HepG2 (cell line): ENCODE measurements at regions not wholly inside any gene's neighbourhood (a gene's known extent, or its start where the extent isn't known, plus 50 kb on each side); places are given as distances from the start of the nearest gene placed in this dataset.

Experiments used
- ATAC-seq: fragments of 200-7000 bp; cut with Tn5 transposase; 3 replicates; pipeline ENCODE4 v1.9.1; 2020; ENCODE audit warnings: mild to moderate bottlenecking, moderate library complexity
- BruUV-seq: library from RNA; stranded (reverse); fragments of 400-500 nt; replicated peaks from 2 replicates; lab custom pipeline; 2021; lab: Mats Ljungman, UMichigan
- CTCF ChIA-PET: fragments of 300-600 bp; formaldehyde crosslinking; extraction: SDS; loops from one replicate; lab custom pipeline; 2021; ENCODE audit warnings: low total read pairs, inconsistent platforms, low intra/inter-chr PET ratio; lab: Yijun Ruan, JAX
- POLR2A ChIA-PET: fragments of 350-600 bp; sonication (Branson Sonifier 250); formaldehyde crosslinking; loops from one replicate; lab custom pipeline; 2020; ENCODE audit warnings: antibody characterized with exemption, inconsistent platforms; lab: Yijun Ruan, JAX
- DNase-seq: peaks from one replicate; pipeline ENCODE4 v3.0.0-alpha.2; 2015; ENCODE audit warnings: low spot score
- FAIRE-seq: peaks from 3 replicates; lab custom pipeline; 2011; peaks lifted over from hg19 to GRCh38; lab: Jason Lieb, UNC
- H2AFZ ChIP-seq: one replicate; pipeline ENCODE4 v1.6.1; 2011; ENCODE audit warnings: low read length, inconsistent platforms
- H3K27ac ChIP-seq: fragments of 300-600 bp; 3 replicates; pipeline ENCODE4 v1.8.0; 2011; ENCODE audit warnings: mixed run types, mild to moderate bottlenecking, mixed read lengths, low read length, inconsistent platforms; ENCODE audit not compliant: insufficient read depth; ENCODE audit errors: extremely low read length
- H3K27me3 ChIP-seq, 2 experiments: fragments of 200-600 bp in 1 of 2; 2 replicates in 1 of 2; 3 replicates in 1 of 2; pipeline versions ENCODE4 v1.6.0 to v1.8.0; 2011; ENCODE audit warnings: low read length in 2 of 2, mild to moderate bottlenecking in 2 of 2, moderate library complexity in 2 of 2, inconsistent platforms in 1 of 2; ENCODE audit not compliant: insufficient read depth in 2 of 2, control insufficient read depth in 1 of 2
- H3K36me3 ChIP-seq, 2 experiments: fragments of 200-600 bp in 1 of 2; replicated peaks in 1 of 2; 2 replicates in 1 of 2; 3 replicates in 1 of 2; pipeline versions ENCODE4 v1.5.1 to v1.8.0; 2011; ENCODE audit warnings: low read length in 2 of 2, inconsistent platforms in 1 of 2; ENCODE audit not compliant: insufficient read depth in 2 of 2, control insufficient read depth in 1 of 2
- H3K4me1 ChIP-seq: 2 replicates; pipeline ENCODE4 v1.5.1; 2012; ENCODE audit warnings: low read length, inconsistent platforms; ENCODE audit not compliant: insufficient read depth
- H3K4me2 ChIP-seq: 2 replicates; pipeline ENCODE4 v1.6.0; 2011; ENCODE audit warnings: low read depth, low read length, inconsistent platforms
- H3K4me3 ChIP-seq, 3 experiments: fragments of 200-600 bp in 1 of 3; sonication (generic), shearing (Covaris generic) in 1 of 3; replicated peaks in 1 of 3; 2 replicates each; pipeline ENCODE4 v1.5.1; 2011 to 2016; ENCODE audit warnings: low read length in 3 of 3, inconsistent platforms in 2 of 3, low read depth in 2 of 3, mild to moderate bottlenecking in 2 of 3, control low read depth in 1 of 3, mixed read lengths in 1 of 3; ENCODE audit not compliant: insufficient read depth in 1 of 3
- H3K79me2 ChIP-seq: one replicate; pipeline ENCODE4 v1.6.1; 2011; ENCODE audit warnings: low read length, inconsistent platforms; ENCODE audit not compliant: insufficient read depth
- H3K9ac ChIP-seq: 2 replicates; pipeline ENCODE4 v1.6.0; 2011; ENCODE audit warnings: mild to moderate bottlenecking, low read depth, low read length, inconsistent platforms; ENCODE audit not compliant: insufficient read depth
- H3K9me3 ChIP-seq: 2 replicates; pipeline ENCODE4 v1.5.1; 2012; ENCODE audit warnings: mild to moderate bottlenecking, low read length
- H4K20me1 ChIP-seq: 2 replicates; pipeline ENCODE4 v1.6.0; 2011; ENCODE audit warnings: inconsistent platforms, mild to moderate bottlenecking, low read length, moderate library complexity; ENCODE audit not compliant: insufficient read depth
- DR1 ChIP-seq: sonication (generic); formaldehyde crosslinking; IDR thresholded peaks from 2 replicates; pipeline ENCODE4 v1.8.0; 2021; ENCODE audit warnings: mild to moderate bottlenecking, missing genetic modification reagents, inconsistent platforms
- GATAD1 ChIP-seq: IDR thresholded peaks from 2 replicates; pipeline ENCODE4 v1.6.1; 2016; ENCODE audit warnings: missing genetic modification reagents, missing compliant biosample characterization
- GTF3A ChIP-seq: sonication (generic); formaldehyde crosslinking; conservative IDR thresholded peaks from 2 replicates; pipeline ENCODE4 v1.4.0; 2020; ENCODE audit warnings: mild to moderate bottlenecking, missing genetic modification reagents
- HNRNPL ChIP-seq: fragments of 200-400 bp; formaldehyde crosslinking; IDR thresholded peaks from 2 replicates; pipeline ENCODE4 v1.6.1; 2017; ENCODE audit warnings: mild to moderate bottlenecking, low read depth, low read length
- SIN3B ChIP-seq: fragments of 150-350 bp; IDR thresholded peaks from 2 replicates; pipeline ENCODE4 v1.6.1; 2014; ENCODE audit warnings: low read length
- SRSF1 ChIP-seq: fragments of 200-400 bp; formaldehyde crosslinking; optimal IDR thresholded peaks from 2 replicates; pipeline ENCODE3; 2017; ENCODE audit warnings: mild to moderate bottlenecking, low read depth, low read length, moderate library complexity
- TBP ChIP-seq: sonication (generic); formaldehyde crosslinking; IDR thresholded peaks from 2 replicates; pipeline ENCODE4 v1.5.0; 2020; ENCODE audit warnings: missing genetic modification reagents
- ZKSCAN5 ChIP-seq: sonication (generic); formaldehyde crosslinking; IDR thresholded peaks from 2 replicates; pipeline ENCODE4 v1.5.1; 2020; ENCODE audit warnings: mild to moderate bottlenecking, missing genetic modification reagents
- ZNF160 ChIP-seq: sonication (generic); formaldehyde crosslinking; IDR thresholded peaks from 2 replicates; pipeline ENCODE4 v1.8.0; 2022; ENCODE audit warnings: mild to moderate bottlenecking, inconsistent platforms, missing genetic modification reagents
- ZNF234 ChIP-seq: sonication (generic); formaldehyde crosslinking; conservative IDR thresholded peaks from 2 replicates; pipeline ENCODE4 v1.5.1; 2020; ENCODE audit warnings: mild to moderate bottlenecking, missing genetic modification reagents
- ZNF24 ChIP-seq: fragments of 450-650 bp; IDR thresholded peaks from 2 replicates; pipeline ENCODE4 v1.6.1; 2017; ENCODE audit warnings: antibody characterized with exemption, mild to moderate bottlenecking
- ZSCAN31 ChIP-seq: sonication (generic); formaldehyde crosslinking; IDR thresholded peaks from 2 replicates; pipeline ENCODE4 v1.5.0; 2020; ENCODE audit warnings: low read depth, mild to moderate bottlenecking, missing genetic modification reagents
- WGBS: methylation state at CpG from one replicate; pipeline ENCODE4 v1.1.6; 2017; ENCODE audit warnings: low lambda C conversion rate; 5-methylcytosine and 5-hydroxymethylcytosine counted together
- in situ Hi-C: cut with HindIII; loops from 2 replicates; pipeline ENCODE4 v1.10.0; 2017; ENCODE audit warnings: low pct_unique_long_range_greater_than_20kb; ENCODE audit not compliant: extremely low pct_ligation_motif_present
- intact Hi-C: fragments of 100-400 bp; cut with micrococcal nuclease; formaldehyde crosslinking; loops from one replicate; pipeline ENCODE4 v1.10.0; 2022; ENCODE audit not compliant: unreplicated experiment
- TF ChIP-seq, protein P1 (sequence below): conservative IDR thresholded peaks from 2 replicates; pipeline ENCODE4 v1.6.1; 2018; ENCODE audit warnings: missing genetic modification reagents
- TF ChIP-seq, protein P2 (sequence below): sonication (generic); formaldehyde crosslinking; IDR thresholded peaks from 2 replicates; pipeline ENCODE4 v1.8.1; 2022; ENCODE audit warnings: mild to moderate bottlenecking, missing genetic modification reagents
- TF ChIP-seq, protein P3 (sequence below): sonication (generic); formaldehyde crosslinking; IDR thresholded peaks from 2 replicates; pipeline ENCODE4 v1.4.0; 2020; ENCODE audit warnings: missing genetic modification reagents, borderline replicate concordance

DNA sequence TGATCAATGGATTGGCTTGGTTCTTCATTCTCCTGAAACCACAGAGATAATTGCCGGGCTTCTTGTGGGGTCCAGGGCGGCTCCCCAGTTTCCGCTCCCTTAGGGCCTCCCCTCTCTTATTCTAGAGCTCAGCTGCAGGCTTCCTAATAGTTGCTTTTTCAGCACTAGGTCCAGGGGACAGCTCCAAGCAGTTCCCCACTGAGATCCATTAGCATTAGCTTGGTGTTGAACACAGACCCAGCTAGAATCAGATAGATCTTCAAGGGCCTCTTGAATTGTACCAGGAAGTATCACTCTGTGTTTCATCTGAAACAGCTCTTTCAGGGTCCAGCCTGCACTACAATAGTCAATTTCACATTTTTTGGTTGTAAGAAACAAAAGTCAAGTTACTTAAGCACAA, 238.7 kb downstream of the SEC23IP start (continued):
- no peak for TF ChIP-seq ZNF160 (CRISPR knock-in tag)

DNA sequence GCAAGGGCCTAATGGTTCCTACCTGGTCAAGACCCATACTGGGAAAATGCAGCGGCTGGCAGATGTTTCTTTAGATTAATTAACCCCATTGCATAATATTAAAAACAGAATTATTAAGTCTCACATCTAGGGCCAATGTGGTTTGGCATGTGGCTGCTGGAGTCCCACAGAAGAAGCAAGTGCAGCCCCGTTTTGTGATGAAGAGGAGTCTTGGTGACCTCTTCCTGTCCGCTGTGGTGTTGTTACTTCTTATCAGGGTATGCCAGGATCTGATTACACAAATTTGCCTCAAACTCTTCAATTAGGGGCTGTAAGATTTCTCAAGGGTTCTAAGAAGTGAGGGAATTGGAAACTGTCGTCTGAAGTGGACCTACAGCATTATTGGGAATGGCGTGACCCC, 240.3 kb downstream of the SEC23IP start:
- intact Hi-C loops: no loop called here
- Histone ChIP-seq H3K4me1 (no peaks in the 10 kb centered on the region), H3K27me3 (no peaks in the 10 kb centered on the region), H3K36me3 (no peaks in the 10 kb centered on the region), H4K20me1 (no peaks in the 10 kb centered on the region), H3K4me2 (no peak overlapping the region), H3K9ac (no peak overlapping the region), H3K4me3 (no peak overlapping the region), H2AFZ (no peak overlapping the region), H3K79me2 (no peaks in the 10 kb centered on the region), H3K9me3 (no peaks in the 10 kb centered on the region), H3K27ac (no peak overlapping the region)
- TF ChIP-seq, protein P1, sequence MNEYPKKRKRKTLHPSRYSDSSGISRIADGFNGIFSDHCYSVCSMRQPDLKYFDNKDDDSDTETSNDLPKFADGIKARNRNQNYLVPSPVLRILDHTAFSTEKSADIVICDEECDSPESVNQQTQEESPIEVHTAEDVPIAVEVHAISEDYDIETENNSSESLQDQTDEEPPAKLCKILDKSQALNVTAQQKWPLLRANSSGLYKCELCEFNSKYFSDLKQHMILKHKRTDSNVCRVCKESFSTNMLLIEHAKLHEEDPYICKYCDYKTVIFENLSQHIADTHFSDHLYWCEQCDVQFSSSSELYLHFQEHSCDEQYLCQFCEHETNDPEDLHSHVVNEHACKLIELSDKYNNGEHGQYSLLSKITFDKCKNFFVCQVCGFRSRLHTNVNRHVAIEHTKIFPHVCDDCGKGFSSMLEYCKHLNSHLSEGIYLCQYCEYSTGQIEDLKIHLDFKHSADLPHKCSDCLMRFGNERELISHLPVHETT: no peak
- TF ChIP-seq ZSCAN31 (CRISPR knock-in tag) (no peak), ZKSCAN5 (CRISPR knock-in tag) (no peak), TBP (CRISPR knock-in tag) (no peak), DR1 (CRISPR knock-in tag) (no peak), SIN3B (no peak), ZNF24 (no peak), GATAD1 (CRISPR knock-in tag) (no peak), HNRNPL (no peak), SRSF1 (no peak), GTF3A (CRISPR knock-in tag) (no peak), ZNF234 (CRISPR knock-in tag) (no peak)
- TF ChIP-seq, protein P2, sequence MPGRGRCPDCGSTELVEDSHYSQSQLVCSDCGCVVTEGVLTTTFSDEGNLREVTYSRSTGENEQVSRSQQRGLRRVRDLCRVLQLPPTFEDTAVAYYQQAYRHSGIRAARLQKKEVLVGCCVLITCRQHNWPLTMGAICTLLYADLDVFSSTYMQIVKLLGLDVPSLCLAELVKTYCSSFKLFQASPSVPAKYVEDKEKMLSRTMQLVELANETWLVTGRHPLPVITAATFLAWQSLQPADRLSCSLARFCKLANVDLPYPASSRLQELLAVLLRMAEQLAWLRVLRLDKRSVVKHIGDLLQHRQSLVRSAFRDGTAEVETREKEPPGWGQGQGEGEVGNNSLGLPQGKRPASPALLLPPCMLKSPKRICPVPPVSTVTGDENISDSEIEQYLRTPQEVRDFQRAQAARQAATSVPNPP: no peak
- TF ChIP-seq, protein P3, sequence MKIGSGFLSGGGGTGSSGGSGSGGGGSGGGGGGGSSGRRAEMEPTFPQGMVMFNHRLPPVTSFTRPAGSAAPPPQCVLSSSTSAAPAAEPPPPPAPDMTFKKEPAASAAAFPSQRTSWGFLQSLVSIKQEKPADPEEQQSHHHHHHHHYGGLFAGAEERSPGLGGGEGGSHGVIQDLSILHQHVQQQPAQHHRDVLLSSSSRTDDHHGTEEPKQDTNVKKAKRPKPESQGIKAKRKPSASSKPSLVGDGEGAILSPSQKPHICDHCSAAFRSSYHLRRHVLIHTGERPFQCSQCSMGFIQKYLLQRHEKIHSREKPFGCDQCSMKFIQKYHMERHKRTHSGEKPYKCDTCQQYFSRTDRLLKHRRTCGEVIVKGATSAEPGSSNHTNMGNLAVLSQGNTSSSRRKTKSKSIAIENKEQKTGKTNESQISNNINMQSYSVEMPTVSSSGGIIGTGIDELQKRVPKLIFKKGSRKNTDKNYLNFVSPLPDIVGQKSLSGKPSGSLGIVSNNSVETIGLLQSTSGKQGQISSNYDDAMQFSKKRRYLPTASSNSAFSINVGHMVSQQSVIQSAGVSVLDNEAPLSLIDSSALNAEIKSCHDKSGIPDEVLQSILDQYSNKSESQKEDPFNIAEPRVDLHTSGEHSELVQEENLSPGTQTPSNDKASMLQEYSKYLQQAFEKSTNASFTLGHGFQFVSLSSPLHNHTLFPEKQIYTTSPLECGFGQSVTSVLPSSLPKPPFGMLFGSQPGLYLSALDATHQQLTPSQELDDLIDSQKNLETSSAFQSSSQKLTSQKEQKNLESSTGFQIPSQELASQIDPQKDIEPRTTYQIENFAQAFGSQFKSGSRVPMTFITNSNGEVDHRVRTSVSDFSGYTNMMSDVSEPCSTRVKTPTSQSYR (CRISPR knock-in tag): no peak
- FAIRE-seq (no peak), ATAC-seq (no peak), DNase-seq (no peak)
- no TSS peak for BruUV-seq
- ChIA-PET CTCF (no interaction called here), POLR2A (no interaction called here)
- WGBS: 0% methylated on average over 5 of the region's 5 CpGs
- in situ Hi-C loops: no loop called here
